ENCODE measurements at regions not wholly inside any gene's neighbourhood (a gene's known extent, or its start where the extent isn't known, plus 50 kb on each side); places are given as distances from the start of the nearest gene placed in this dataset.
"Not testable (repeated sequence)": the region's sequence is repeated elsewhere in the genome, so short reads cannot be mapped to it uniquely, and the experiment has no call there.

DNA sequence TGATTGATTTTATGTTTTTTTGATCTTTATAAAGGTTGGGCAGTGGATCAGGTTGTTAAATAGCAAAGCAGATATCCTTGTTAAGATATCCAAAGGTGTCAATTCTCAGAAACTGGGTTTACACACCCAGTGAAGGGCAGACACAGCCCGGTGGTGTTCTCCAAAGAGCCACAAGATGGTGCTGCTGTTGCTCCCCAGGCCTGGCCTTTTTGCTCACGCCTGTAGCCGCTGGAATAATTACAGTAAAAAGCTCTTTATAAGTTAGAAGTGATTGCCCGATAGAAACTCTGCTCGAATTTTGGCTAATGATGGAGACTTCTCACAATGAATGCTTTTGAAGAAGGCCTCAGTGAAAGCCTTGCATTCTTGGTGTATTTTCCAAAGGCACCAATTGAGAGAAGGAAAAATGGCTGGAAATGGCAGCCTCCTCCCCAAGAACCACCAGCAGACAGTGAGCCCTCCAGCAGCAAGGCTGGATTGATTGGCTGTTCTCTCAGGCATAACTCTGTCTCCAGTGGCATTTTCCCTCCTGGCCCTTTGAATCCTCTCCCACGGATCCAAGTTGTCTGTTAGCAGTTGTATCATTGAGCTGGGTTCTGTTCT lies 120.5 kb upstream of the CHD6 start:
- peaks cover 0 to 9% (median 0%) of the 10 kb centered on the region in 4 donors for H3K4me1 ChIP-seq
- no peaks in the 10 kb centered on the region for H3K27me3 ChIP-seq
- TF ChIP-seq CTCF (IDR thresholded peaks at IDR 0.05) (peak; percentile 53 to 83 (median 68)), EP300 (IDR thresholded peaks at IDR 0.05) (no peak)
- no peaks in the 10 kb centered on the region for H3K36me3 ChIP-seq
- H3K9me3 ChIP-seq: no peaks in the 10 kb centered on the region
- 7 to 9% methylated on average over 6 of the region's 6 CpGs for WGBS, 2 donors
- no peak overlapping the region for H3K27ac ChIP-seq
- H3K4me3 ChIP-seq: no peak overlapping the region
- DNase-seq (ENCODE audit: low spot score in 2 of 2): peak in 1 of 2 donors; percentile 38

GRCh38 chr20:41735949-41736348 lies 117.8 kb upstream of the CHD6 start:
- DNase-seq (ENCODE audit: low spot score in 2 of 2): no peak
- 86 to 97% methylated on average over 3 of the region's 3 CpGs for WGBS, 2 donors
- Histone ChIP-seq H3K4me1 (peaks cover 0 to 9% (median 0%) of the 10 kb centered on the region in 4 donors), H3K27ac (no peak overlapping the region), H3K4me3 (no peak overlapping the region), H3K27me3 (no peaks in the 10 kb centered on the region), H3K9me3 (no peaks in the 10 kb centered on the region), H3K36me3 (no peaks in the 10 kb centered on the region)
- TF ChIP-seq CTCF (IDR thresholded peaks at IDR 0.05) (no peak), POLR2A (IDR thresholded peaks at IDR 0.05) (no peak), EP300 (IDR thresholded peaks at IDR 0.05) (no peak)

DNA sequence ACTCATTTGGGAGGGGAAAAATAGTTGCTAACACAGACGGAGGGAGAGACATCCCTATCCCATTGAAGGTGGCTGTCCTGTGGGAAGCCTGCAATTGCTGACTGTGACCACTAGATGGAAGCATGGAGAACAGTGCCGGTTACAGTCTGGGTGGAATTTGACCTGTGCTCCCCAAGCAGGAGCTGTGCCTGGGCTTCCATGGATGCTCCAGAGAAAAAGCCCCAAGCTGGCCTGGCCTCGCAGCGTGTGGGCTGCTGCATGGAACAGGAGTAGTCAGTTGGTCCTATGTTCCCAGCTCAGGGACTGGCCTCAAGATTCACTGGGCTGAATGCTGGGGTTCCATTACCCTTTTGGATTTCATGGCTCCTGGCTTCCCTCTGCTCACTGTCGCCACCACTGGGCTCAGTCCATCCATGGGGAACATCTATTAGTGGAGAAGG lies 116.3 kb upstream of the CHD6 start:
- Histone ChIP-seq H3K27ac (no peak overlapping the region), H3K4me1 (peaks cover 0 to 9% (median 0%) of the 10 kb centered on the region in 4 donors), H3K27me3 (no peaks in the 10 kb centered on the region), H3K9me3 (no peaks in the 10 kb centered on the region), H3K4me3 (no peak overlapping the region), H3K36me3 (no peaks in the 10 kb centered on the region)
- 43 to 46% methylated on average over 5 of the region's 5 CpGs for WGBS, 2 donors
- DNase-seq (ENCODE audit: low spot score in 2 of 2): peak in 1 of 2 donors; percentile 42
- TF ChIP-seq EP300 (IDR thresholded peaks at IDR 0.05) (no peak), CTCF (IDR thresholded peaks at IDR 0.05) (peak; percentile 57 to 92 (median 79))

GRCh38 chr20:41733151-41733550 lies 115.0 kb upstream of the CHD6 start:
- H3K4me1 ChIP-seq: no peaks in the 10 kb centered on the region
- H3K9me3 ChIP-seq: no peaks in the 10 kb centered on the region
- H3K36me3 ChIP-seq: no peaks in the 10 kb centered on the region
- 35 to 36% methylated on average over 5 of the region's 5 CpGs for WGBS, 2 donors
- DNase-seq (ENCODE audit: low spot score in 2 of 2): peak in 1 of 2 donors; percentile 6
- no peaks in the 10 kb centered on the region for H3K27me3 ChIP-seq
- H3K4me3 ChIP-seq: no peak overlapping the region
- no peak for TF ChIP-seq EP300 (IDR thresholded peaks at IDR 0.05)
- TF ChIP-seq POLR2A (IDR thresholded peaks at IDR 0.05): no peak
- no peak for TF ChIP-seq CTCF (IDR thresholded peaks at IDR 0.05)
- no peak overlapping the region for H3K27ac ChIP-seq

GRCh38 chr20:41731198-41731597 lies 113.0 kb upstream of the CHD6 start:
- H3K4me1 ChIP-seq; H3K27ac ChIP-seq; DNase-seq (ENCODE audit: low spot score in 2 of 2); H3K4me3 ChIP-seq; H3K27me3 ChIP-seq; H3K36me3 ChIP-seq; H3K9me3 ChIP-seq: not testable (repeated sequence)
- WGBS, 2 donors: 87% methylated on average over 3 of the region's 3 CpGs

GRCh38 chr20:41727681-41728080 lies 109.5 kb upstream of the CHD6 start:
- H3K4me1 ChIP-seq; H3K27ac ChIP-seq; DNase-seq (ENCODE audit: low spot score in 2 of 2); H3K4me3 ChIP-seq; H3K36me3 ChIP-seq; H3K27me3 ChIP-seq; H3K9me3 ChIP-seq: not testable (repeated sequence)
- 89 to 93% methylated on average over 6 of the region's 6 CpGs for WGBS, 2 donors
